ENCODE measurements at regions not wholly inside any gene's neighbourhood (a gene's known extent, or its start where the extent isn't known, plus 50 kb on each side); places are given as distances from the start of the nearest gene placed in this dataset.

DNA sequence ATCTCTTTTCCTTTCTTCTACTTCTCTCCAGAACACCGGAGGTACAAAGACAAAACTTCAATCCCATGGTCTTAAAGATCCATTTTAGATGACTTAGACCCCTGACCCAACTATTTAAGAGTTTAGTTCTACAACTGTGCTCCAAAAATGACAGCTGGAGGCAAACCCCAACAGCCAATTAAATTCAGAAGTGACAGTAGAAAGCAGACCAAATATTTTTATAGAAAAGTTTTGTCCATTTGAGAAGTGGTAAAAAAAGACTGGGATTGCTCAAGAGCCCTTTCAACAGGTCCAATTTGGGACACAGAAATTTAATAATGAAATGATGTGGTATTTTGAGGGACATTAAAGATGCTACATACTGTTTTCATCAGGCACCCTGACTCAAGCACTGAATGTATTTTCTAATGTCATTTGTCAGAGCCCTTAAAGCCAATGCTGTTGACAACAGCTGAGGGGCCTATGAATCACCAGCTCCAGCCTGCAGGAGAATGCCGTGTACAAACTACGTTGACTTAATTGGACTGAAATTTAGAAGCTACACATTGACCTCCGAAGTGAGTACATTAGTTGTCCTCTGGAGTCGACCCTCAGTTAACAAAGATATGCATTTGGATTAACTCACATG is 147.5 kb upstream of the PIK3R1 start:
- TF ChIP-seq, protein P1, sequence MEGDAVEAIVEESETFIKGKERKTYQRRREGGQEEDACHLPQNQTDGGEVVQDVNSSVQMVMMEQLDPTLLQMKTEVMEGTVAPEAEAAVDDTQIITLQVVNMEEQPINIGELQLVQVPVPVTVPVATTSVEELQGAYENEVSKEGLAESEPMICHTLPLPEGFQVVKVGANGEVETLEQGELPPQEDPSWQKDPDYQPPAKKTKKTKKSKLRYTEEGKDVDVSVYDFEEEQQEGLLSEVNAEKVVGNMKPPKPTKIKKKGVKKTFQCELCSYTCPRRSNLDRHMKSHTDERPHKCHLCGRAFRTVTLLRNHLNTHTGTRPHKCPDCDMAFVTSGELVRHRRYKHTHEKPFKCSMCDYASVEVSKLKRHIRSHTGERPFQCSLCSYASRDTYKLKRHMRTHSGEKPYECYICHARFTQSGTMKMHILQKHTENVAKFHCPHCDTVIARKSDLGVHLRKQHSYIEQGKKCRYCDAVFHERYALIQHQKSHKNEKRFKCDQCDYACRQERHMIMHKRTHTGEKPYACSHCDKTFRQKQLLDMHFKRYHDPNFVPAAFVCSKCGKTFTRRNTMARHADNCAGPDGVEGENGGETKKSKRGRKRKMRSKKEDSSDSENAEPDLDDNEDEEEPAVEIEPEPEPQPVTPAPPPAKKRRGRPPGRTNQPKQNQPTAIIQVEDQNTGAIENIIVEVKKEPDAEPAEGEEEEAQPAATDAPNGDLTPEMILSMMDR (IDR thresholded peaks at IDR 0.05) = no peak
- TF ChIP-seq EZH2 (IDR thresholded peaks at IDR 0.05) = no peak

Measured in neural progenitor cell (in vitro differentiated cells).